Right cardiac atrium (tissue), 5 donors: ENCODE measurements at regions not wholly inside any gene's neighbourhood (a gene's known extent, or its start where the extent isn't known, plus 50 kb on each side); places are given as distances from the start of the nearest gene placed in this dataset.

Source experiments
- ATAC-seq, 2 donors: fragments of 200-7000 bp; cut with Tn5 transposase; one replicate each; pipeline versions ENCODE4 v1.8.0 to v1.9.1; 2020; ENCODE audit warnings: moderate library complexity in 2 of 2, mild to moderate bottlenecking in 1 of 2
- DNase-seq, 3 donors: peaks; one replicate each; pipeline ENCODE4 v3.0.0-alpha.2; 2020
- H3K27ac ChIP-seq: one replicate; pipeline ENCODE4 v1.5.1; 2013; ENCODE audit warnings: mild to moderate bottlenecking, low read length, control low read depth, moderate library complexity
- H3K27me3 ChIP-seq: one replicate; pipeline ENCODE4 v1.6.1; 2013; ENCODE audit not compliant: control insufficient read depth, insufficient read depth
- H3K4me1 ChIP-seq: one replicate; pipeline ENCODE4 v1.6.1; 2013; ENCODE audit warnings: low read length; ENCODE audit not compliant: control insufficient read depth, insufficient read depth
- H3K4me3 ChIP-seq: one replicate; pipeline ENCODE4 v1.5.1; 2013; ENCODE audit warnings: low read length, control low read depth
- H3K9me3 ChIP-seq: one replicate; pipeline ENCODE4 v1.6.1; 2013; ENCODE audit warnings: low read length; ENCODE audit not compliant: control insufficient read depth
- WGBS: extraction: QIAGEN DNeasy Blood & Tissue Kit; methylation state at CpG from one replicate; pipeline ENCODE4 v1.1.7; 2013; 5-methylcytosine and 5-hydroxymethylcytosine counted together
- intact Hi-C, 4 donors: fragments of 100-400 bp; cut with DNase I; formaldehyde crosslinking; loops; one replicate each; pipeline versions ENCODE4 v1.11.0 to v1.14.0; 2022 to 2023
- donor health status: healthy with polysubstance abuse.
- donor health status: DM: no; HTN: yes; CAD: no.
- donor health status: DM: no; HTN: no; CAD: no.
- donor health status: DM: no; HTN: yes; CAD: no; lungs with severe emphysema.
- donor health status: DM: yes; HTN: yes; CAD: no.

- H3K27me3 ChIP-seq, result no peaks in the 10 kb centered on the region
- H3K4me3 ChIP-seq, result no peak overlapping the region
- H3K4me1 ChIP-seq, result peaks cover 3% of the 10 kb centered on the region
- H3K27ac ChIP-seq, result no peak overlapping the region
- ATAC-seq (no peak), DNase-seq (no peak)
- intact Hi-C loops, result loop anchor here in 1 of 4 donors (10.0 kb wide), 1 partner anchor 81 kb away; no protein-coding TSS in a partner anchor
- 85% methylated on average over 22 of the region's 22 CpGs for WGBS
- no peaks in the 10 kb centered on the region for H3K9me3 ChIP-seq
Observed at GRCh38 chr3:69454204-69454787, 68.4 kb upstream of the FRMD4B start.

GRCh38 chr3:69452295-69452694, 66.4 kb upstream of the FRMD4B start:
- Histone ChIP-seq H3K27me3 (no peaks in the 10 kb centered on the region), H3K4me1 (peaks cover 3% of the 10 kb centered on the region), H3K4me3 (no peak overlapping the region), H3K9me3 (no peaks in the 10 kb centered on the region), H3K27ac (no peak overlapping the region)
- ATAC-seq (no peak), DNase-seq (no peak)
- intact Hi-C loops, result loop anchor here in 1 of 4 donors (10.0 kb wide), 1 partner anchor 83 kb away; no protein-coding TSS in a partner anchor
- 66% methylated on average over 2 of the region's 2 CpGs for WGBS

GRCh38 chr3:69451594-69451993, 65.7 kb upstream of the FRMD4B start:
- H3K27ac ChIP-seq, result no peak overlapping the region
- H3K4me1 ChIP-seq, result peaks cover 3% of the 10 kb centered on the region
- ATAC-seq (no peak), DNase-seq (no peak)
- H3K4me3 ChIP-seq, result no peak overlapping the region
- intact Hi-C loops, result loop anchor here in 1 of 4 donors (10.0 kb wide), 1 partner anchor 83 kb away; no protein-coding TSS in a partner anchor
- no peaks in the 10 kb centered on the region for H3K9me3 ChIP-seq
- H3K27me3 ChIP-seq, result no peaks in the 10 kb centered on the region

GRCh38 chr3:69448877-69449276, 63.0 kb upstream of the FRMD4B start:
- Histone ChIP-seq H3K27me3 (no peaks in the 10 kb centered on the region), H3K4me1 (peaks cover 7% of the 10 kb centered on the region), H3K9me3 (no peaks in the 10 kb centered on the region), H3K27ac (no peak overlapping the region), H3K4me3 (no peak overlapping the region)
- intact Hi-C loops, result loop anchor here in 2 of 4 donors (10.0 kb wide), 3 partner anchors 96 to 226 kb away; no protein-coding TSS in a partner anchor
- 91% methylated on average over 3 of the region's 3 CpGs for WGBS
- ATAC-seq (no peak), DNase-seq (no peak)

GRCh38 chr3:69446402-69447072, 60.6 kb upstream of the FRMD4B start:
- Histone ChIP-seq H3K9me3 (no peaks in the 10 kb centered on the region), H3K4me1 (peaks cover 5% of the 10 kb centered on the region), H3K4me3 (no peak overlapping the region), H3K27me3 (no peaks in the 10 kb centered on the region), H3K27ac (no peak overlapping the region)
- ATAC-seq (no peak), DNase-seq (no peak)
- 97% methylated on average over 6 of the region's 6 CpGs for WGBS
- intact Hi-C loops, result loop anchor here in 2 of 4 donors (10.0 kb wide), 3 partner anchors 98 to 228 kb away; no protein-coding TSS in a partner anchor

GRCh38 chr3:69445498-69445897, 59.6 kb upstream of the FRMD4B start:
- ATAC-seq (peak in 1 of 2 donors; percentile 42), DNase-seq (no peak)
- intact Hi-C loops, result loop anchor here in 2 of 4 donors (10.0 kb wide), 3 partner anchors 99 to 229 kb away; no protein-coding TSS in a partner anchor
- 40% methylated on average over 3 of the region's 3 CpGs for WGBS
- no peaks in the 10 kb centered on the region for H3K27me3 ChIP-seq
- no peak overlapping the region for H3K27ac ChIP-seq
- H3K9me3 ChIP-seq, result no peaks in the 10 kb centered on the region
- H3K4me3 ChIP-seq, result peak overlapping the region; percentile 58
- H3K4me1 ChIP-seq, result peaks cover 4% of the 10 kb centered on the region

- Histone ChIP-seq H3K27me3 (no peaks in the 10 kb centered on the region), H3K9me3 (no peaks in the 10 kb centered on the region), H3K27ac (no peak overlapping the region), H3K4me1 (peaks cover 4% of the 10 kb centered on the region), H3K4me3 (peak overlapping the region; percentile 58)
- ATAC-seq (peak; percentile 64 to 68), DNase-seq (peak; percentile 28 to 59 (median 44))
- intact Hi-C loops, result loop anchor here in 2 of 4 donors (10.0 kb wide), 3 partner anchors 100 to 230 kb away; no protein-coding TSS in a partner anchor
- 43% methylated on average over 11 of the region's 11 CpGs for WGBS
Observed at GRCh38 chr3:69445024-69445423, 59.1 kb upstream of the FRMD4B start.

GRCh38 chr3:69443457-69443920, 57.6 kb upstream of the FRMD4B start:
- Histone ChIP-seq H3K27me3 (no peaks in the 10 kb centered on the region), H3K9me3 (no peaks in the 10 kb centered on the region), H3K4me1 (peaks cover 4% of the 10 kb centered on the region), H3K4me3 (no peak overlapping the region), H3K27ac (no peak overlapping the region)
- no peak for ATAC-seq
- intact Hi-C loops, result loop anchor here in 2 of 4 donors (10.0 kb wide), 3 partner anchors 101 to 231 kb away; no protein-coding TSS in a partner anchor
- no peak for DNase-seq

GRCh38 chr3:69442771-69443311, 57.0 kb upstream of the FRMD4B start:
- ATAC-seq (no peak), DNase-seq (no peak)
- WGBS, result 84% methylated on average over 2 of the region's 2 CpGs
- no peak overlapping the region for H3K4me3 ChIP-seq
- peaks cover 4% of the 10 kb centered on the region for H3K4me1 ChIP-seq
- intact Hi-C loops, result loop anchor here in 2 of 4 donors (10.0 kb wide), 3 partner anchors 102 to 232 kb away; no protein-coding TSS in a partner anchor
- H3K27me3 ChIP-seq, result no peaks in the 10 kb centered on the region
- H3K27ac ChIP-seq, result no peak overlapping the region
- no peaks in the 10 kb centered on the region for H3K9me3 ChIP-seq

GRCh38 chr3:69441732-69442131, 55.8 kb upstream of the FRMD4B start:
- no peak overlapping the region for H3K4me3 ChIP-seq
- no peak for DNase-seq
- H3K27me3 ChIP-seq, result no peaks in the 10 kb centered on the region
- no peak overlapping the region for H3K27ac ChIP-seq
- no peaks in the 10 kb centered on the region for H3K9me3 ChIP-seq
- peaks cover 4% of the 10 kb centered on the region for H3K4me1 ChIP-seq
- no peak for ATAC-seq
- intact Hi-C loops, result loop anchor here in 2 of 4 donors (10.0 kb wide), 3 partner anchors 103 to 233 kb away; no protein-coding TSS in a partner anchor
- 79% methylated on average over 2 of the region's 2 CpGs for WGBS

GRCh38 chr3:69441040-69441439, 55.2 kb upstream of the FRMD4B start:
- WGBS, result 91% methylated on average over 1 of the region's 1 CpG
- ATAC-seq, result no peak
- intact Hi-C loops, result loop anchor here in 2 of 4 donors (10.0 kb wide), 3 partner anchors 104 to 234 kb away; no protein-coding TSS in a partner anchor

More at GRCh38 chr3:69441040-69441439, 55.2 kb upstream of the FRMD4B start:
- H3K27me3 ChIP-seq, result no peaks in the 10 kb centered on the region
- no peaks in the 10 kb centered on the region for H3K9me3 ChIP-seq
- no peak for DNase-seq
- peaks cover 4% of the 10 kb centered on the region for H3K4me1 ChIP-seq
- H3K4me3 ChIP-seq, result no peak overlapping the region
- no peak overlapping the region for H3K27ac ChIP-seq
